ENCODE measurements at regions not wholly inside any gene's neighbourhood (a gene's known extent, or its start where the extent isn't known, plus 50 kb on each side); places are given as distances from the start of the nearest gene placed in this dataset.

GRCh38 chrX:39899856-39900776 is 197.6 kb downstream of the BCOR start:
- Mint-ChIP-seq H3K4me3 (ENCODE audit: low read depth) (no peak overlapping the region), H3K27me3 (peaks cover 29% of the 10 kb centered on the region), H3K9me3 (ENCODE audit: low read depth) (peaks cover 5% of the 10 kb centered on the region), H3K4me1 (ENCODE audit: low read depth) (peaks cover 16% of the 10 kb centered on the region), H3K36me3 (ENCODE audit: insufficient read depth) (no peaks in the 10 kb centered on the region), H3K27ac (no peak overlapping the region)
- TF ChIP-seq, protein P1, sequence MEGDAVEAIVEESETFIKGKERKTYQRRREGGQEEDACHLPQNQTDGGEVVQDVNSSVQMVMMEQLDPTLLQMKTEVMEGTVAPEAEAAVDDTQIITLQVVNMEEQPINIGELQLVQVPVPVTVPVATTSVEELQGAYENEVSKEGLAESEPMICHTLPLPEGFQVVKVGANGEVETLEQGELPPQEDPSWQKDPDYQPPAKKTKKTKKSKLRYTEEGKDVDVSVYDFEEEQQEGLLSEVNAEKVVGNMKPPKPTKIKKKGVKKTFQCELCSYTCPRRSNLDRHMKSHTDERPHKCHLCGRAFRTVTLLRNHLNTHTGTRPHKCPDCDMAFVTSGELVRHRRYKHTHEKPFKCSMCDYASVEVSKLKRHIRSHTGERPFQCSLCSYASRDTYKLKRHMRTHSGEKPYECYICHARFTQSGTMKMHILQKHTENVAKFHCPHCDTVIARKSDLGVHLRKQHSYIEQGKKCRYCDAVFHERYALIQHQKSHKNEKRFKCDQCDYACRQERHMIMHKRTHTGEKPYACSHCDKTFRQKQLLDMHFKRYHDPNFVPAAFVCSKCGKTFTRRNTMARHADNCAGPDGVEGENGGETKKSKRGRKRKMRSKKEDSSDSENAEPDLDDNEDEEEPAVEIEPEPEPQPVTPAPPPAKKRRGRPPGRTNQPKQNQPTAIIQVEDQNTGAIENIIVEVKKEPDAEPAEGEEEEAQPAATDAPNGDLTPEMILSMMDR (IDR thresholded peaks at IDR 0.05; ENCODE audit: unreplicated experiment): no peak
- no peak for DNase-seq (ENCODE audit: low spot score, unreplicated experiment)

DNA sequence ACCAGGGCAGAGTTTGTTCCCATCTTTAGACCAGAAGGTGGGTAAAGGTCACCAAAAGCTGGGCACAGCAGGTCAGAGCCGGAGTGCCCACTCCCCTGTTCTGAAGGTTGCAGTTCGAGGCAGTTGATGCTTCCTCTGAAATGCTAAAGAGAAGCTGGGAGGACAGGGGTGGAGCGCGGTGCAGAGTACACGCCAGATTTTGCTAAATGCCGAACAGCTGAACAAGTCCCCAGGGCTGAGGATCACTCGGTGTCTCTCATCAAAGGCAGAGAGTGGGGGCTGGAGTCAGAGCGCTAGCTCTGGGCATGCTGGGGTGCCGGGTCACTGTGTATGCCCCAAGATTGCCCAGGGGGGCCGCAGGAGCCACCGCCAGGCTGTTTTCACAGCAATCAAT is 197.0 kb downstream of the BCOR start:
- no peak for DNase-seq (ENCODE audit: low spot score, unreplicated experiment)
- Mint-ChIP-seq H3K4me3 (ENCODE audit: low read depth) (no peak overlapping the region), H3K9me3 (ENCODE audit: low read depth) (peaks cover 1% of the 10 kb centered on the region), H3K27me3 (peaks cover 28% of the 10 kb centered on the region), H3K36me3 (ENCODE audit: insufficient read depth) (no peaks in the 10 kb centered on the region), H3K27ac (no peak overlapping the region), H3K4me1 (ENCODE audit: low read depth) (peaks cover 22% of the 10 kb centered on the region)
- TF ChIP-seq, protein P1 (IDR thresholded peaks at IDR 0.05; ENCODE audit: unreplicated experiment): no peak

GRCh38 chrX:39903343-39903742 is 194.4 kb downstream of the BCOR start:
- Mint-ChIP-seq H3K9me3 (ENCODE audit: low read depth) (no peaks in the 10 kb centered on the region), H3K4me3 (ENCODE audit: low read depth) (no peak overlapping the region), H3K36me3 (ENCODE audit: insufficient read depth) (no peaks in the 10 kb centered on the region), H3K4me1 (ENCODE audit: low read depth) (peaks cover 17% of the 10 kb centered on the region), H3K27me3 (peaks cover 27% of the 10 kb centered on the region), H3K27ac (no peak overlapping the region)
- no peak for DNase-seq (ENCODE audit: low spot score, unreplicated experiment)
- TF ChIP-seq, protein P1 (IDR thresholded peaks at IDR 0.05; ENCODE audit: unreplicated experiment): no peak

GRCh38 chrX:39903937-39904336 is 193.8 kb downstream of the BCOR start:
- Mint-ChIP-seq H3K4me3 (ENCODE audit: low read depth) (no peak overlapping the region), H3K4me1 (ENCODE audit: low read depth) (peaks cover 21% of the 10 kb centered on the region), H3K9me3 (ENCODE audit: low read depth) (no peaks in the 10 kb centered on the region), H3K36me3 (ENCODE audit: insufficient read depth) (no peaks in the 10 kb centered on the region), H3K27me3 (peaks cover 32% of the 10 kb centered on the region), H3K27ac (no peak overlapping the region)
- DNase-seq (ENCODE audit: low spot score, unreplicated experiment): no peak
- TF ChIP-seq, protein P1 (IDR thresholded peaks at IDR 0.05; ENCODE audit: unreplicated experiment): no peak

GRCh38 chrX:39904816-39905537 is 192.8 kb downstream of the BCOR start:
- Mint-ChIP-seq H3K4me1 (ENCODE audit: low read depth) (peaks cover 22% of the 10 kb centered on the region), H3K27ac (no peak overlapping the region)

More at GRCh38 chrX:39904816-39905537, 192.8 kb downstream of the BCOR start:
- DNase-seq (ENCODE audit: low spot score, unreplicated experiment): no peak
- Mint-ChIP-seq H3K9me3 (ENCODE audit: low read depth) (no peaks in the 10 kb centered on the region), H3K27me3 (peaks cover 33% of the 10 kb centered on the region), H3K4me3 (ENCODE audit: low read depth) (no peak overlapping the region), H3K36me3 (ENCODE audit: insufficient read depth) (no peaks in the 10 kb centered on the region)
- TF ChIP-seq, protein P1 (IDR thresholded peaks at IDR 0.05; ENCODE audit: unreplicated experiment): no peak
